HepG2 (cell line): ENCODE measurements at regions not wholly inside any gene's neighbourhood (a gene's known extent, or its start where the extent isn't known, plus 50 kb on each side); places are given as distances from the start of the nearest gene placed in this dataset.

Experiments used
- CREM ChIP-seq, 2 experiments: sonication (generic) in 1 of 2; formaldehyde crosslinking in 1 of 2; IDR thresholded peaks; 2 replicates each; pipeline versions ENCODE4 v1.4.0 to v1.6.1; 2016 to 2020; ENCODE audit warnings: antibody characterized with exemption in 1 of 2, mild to moderate bottlenecking in 1 of 2, missing genetic modification reagents in 1 of 2
- CSRNP2 ChIP-seq: sonication (generic); formaldehyde crosslinking; conservative IDR thresholded peaks from 2 replicates; pipeline ENCODE4 v1.8.0; 2022; ENCODE audit warnings: low read depth, missing genetic modification reagents
- EED ChIP-seq: sonication (generic); formaldehyde crosslinking; IDR thresholded peaks from 2 replicates; pipeline ENCODE4 v1.5.0; 2020; ENCODE audit warnings: mild to moderate bottlenecking, missing genetic modification reagents
- ERF ChIP-seq: IDR thresholded peaks from 2 replicates; pipeline ENCODE4 v1.6.1; 2018; ENCODE audit warnings: missing biosample characterization, missing genetic modification reagents
- HES4 ChIP-seq: sonication (generic); formaldehyde crosslinking; IDR thresholded peaks from 2 replicates; pipeline ENCODE4 v1.9.0; 2021; ENCODE audit warnings: mild to moderate bottlenecking, missing genetic modification reagents, borderline replicate concordance
- KDM5B ChIP-seq: sonication (generic); formaldehyde crosslinking; IDR thresholded peaks from 2 replicates; pipeline ENCODE4 v1.4.0; 2020; ENCODE audit warnings: missing genetic modification reagents, mild to moderate bottlenecking, borderline replicate concordance
- PCBP2 ChIP-seq: fragments of 200-400 bp; formaldehyde crosslinking; optimal IDR thresholded peaks from 2 replicates; pipeline ENCODE3; 2018; ENCODE audit warnings: low read length, low read depth; ENCODE audit not compliant: poor library complexity, severe bottlenecking
- PHF20 ChIP-seq: sonication (generic); formaldehyde crosslinking; IDR thresholded peaks from 2 replicates; pipeline ENCODE4 v1.5.0; 2020; ENCODE audit warnings: mild to moderate bottlenecking, missing genetic modification reagents
- PPARG ChIP-seq: conservative IDR thresholded peaks from 2 replicates; pipeline ENCODE4 v1.6.1; 2016; ENCODE audit warnings: missing biosample characterization, missing genetic modification reagents
- RFX3 ChIP-seq: IDR thresholded peaks from 2 replicates; pipeline ENCODE4 v1.6.1; 2016; ENCODE audit warnings: missing biosample characterization, missing genetic modification reagents
- SMARCC2 ChIP-seq: fragments of 450-650 bp; IDR thresholded peaks from 2 replicates; pipeline ENCODE4 v1.6.1; 2017; ENCODE audit warnings: antibody characterized with exemption, mild to moderate bottlenecking
- SOX6 ChIP-seq, 2 experiments: fragments of 450-650 bp in 1 of 2; sonication (generic) in 1 of 2; formaldehyde crosslinking in 1 of 2; IDR thresholded peaks; 2 replicates each; pipeline versions ENCODE4 v1.4.0 to v1.6.1; 2017 to 2020; ENCODE audit warnings: antibody characterized with exemption in 1 of 2, mild to moderate bottlenecking in 1 of 2, missing genetic modification reagents in 1 of 2
- TERF1 ChIP-seq: sonication (generic); formaldehyde crosslinking; IDR thresholded peaks from 2 replicates; pipeline ENCODE4 v1.8.0; 2022; ENCODE audit warnings: mild to moderate bottlenecking, missing genetic modification reagents, moderate library complexity
- XBP1 ChIP-seq: sonication (generic); formaldehyde crosslinking; IDR thresholded peaks from 2 replicates; pipeline ENCODE4 v1.5.0; 2020; ENCODE audit warnings: missing genetic modification reagents
- ZBTB26 ChIP-seq: IDR thresholded peaks from 2 replicates; pipeline ENCODE4 v1.6.1; 2016; ENCODE audit warnings: missing compliant biosample characterization, missing genetic modification reagents, borderline replicate concordance
- ZFP1 ChIP-seq: IDR thresholded peaks from 2 replicates; pipeline ENCODE4 v1.6.1; 2016
- ZGPAT ChIP-seq: IDR thresholded peaks from 2 replicates; pipeline ENCODE4 v1.6.1; 2016; ENCODE audit warnings: mild to moderate bottlenecking
- ZHX1 ChIP-seq: sonication (generic); formaldehyde crosslinking; IDR thresholded peaks from 2 replicates; pipeline ENCODE4 v1.8.1; 2022; ENCODE audit warnings: low read depth, mild to moderate bottlenecking, missing genetic modification reagents
- ZNF335 ChIP-seq: sonication (generic); formaldehyde crosslinking; IDR thresholded peaks from 2 replicates; pipeline ENCODE4 v1.4.0; 2020; ENCODE audit warnings: missing genetic modification reagents
- ZNF337 ChIP-seq: sonication (generic); formaldehyde crosslinking; IDR thresholded peaks from 2 replicates; pipeline ENCODE4 v1.5.1; 2020; ENCODE audit warnings: missing genetic modification reagents, low read depth, mild to moderate bottlenecking, borderline replicate concordance
- ZNF468 ChIP-seq: sonication (generic); formaldehyde crosslinking; IDR thresholded peaks from 2 replicates; pipeline ENCODE4 v1.8.0; 2022; ENCODE audit warnings: mild to moderate bottlenecking, moderate library complexity, missing genetic modification reagents
- ZNF530 ChIP-seq: sonication (generic); formaldehyde crosslinking; IDR thresholded peaks from 2 replicates; pipeline ENCODE4 v1.5.0; 2020; ENCODE audit warnings: low read depth, mild to moderate bottlenecking, missing genetic modification reagents
- ZSCAN20 ChIP-seq: sonication (generic); formaldehyde crosslinking; IDR thresholded peaks from 2 replicates; pipeline ENCODE4 v1.4.0; 2020; ENCODE audit warnings: missing genetic modification reagents, mild to moderate bottlenecking, borderline replicate concordance

- no peak for TF ChIP-seq ZHX1 (CRISPR knock-in tag)
- TF ChIP-seq ZNF337 (CRISPR knock-in tag), result no peak
- TF ChIP-seq RFX3 (CRISPR knock-in tag), result no peak
- no peak for TF ChIP-seq PHF20 (CRISPR knock-in tag)
- TF ChIP-seq SMARCC2, result no peak
- no peak for TF ChIP-seq HES4
- TF ChIP-seq TERF1 (CRISPR knock-in tag), result no peak
- TF ChIP-seq ZGPAT (CRISPR knock-in tag), result no peak; the same call in 1 of the 2 replicates
- peak; percentile 68; the same call in 1 of the 2 replicates for TF ChIP-seq ZNF335
- 0 out of 2 replicates have a peak, but pooled peaks have one; percentile 42 for TF ChIP-seq ZFP1 (CRISPR knock-in tag)
- no peak for TF ChIP-seq XBP1
- TF ChIP-seq ZNF530 (CRISPR knock-in tag), result no peak
- no peak for TF ChIP-seq ZSCAN20 (CRISPR knock-in tag)
- no peak for TF ChIP-seq KDM5B
- TF ChIP-seq EED, result no peak
- TF ChIP-seq ZBTB26, result no peak
- TF ChIP-seq ERF (CRISPR knock-in tag), result peak; percentile 61; the same call in 1 of the 2 replicates
- TF ChIP-seq CSRNP2 (CRISPR knock-in tag), result no peak
- 0 out of 2 replicates have a peak, but pooled peaks have one; percentile 13 for TF ChIP-seq PPARG
- TF ChIP-seq PCBP2, result no peak
- no peak for TF ChIP-seq ZNF468 (CRISPR knock-in tag)
- TF ChIP-seq SOX6 (IDR thresholded peaks at IDR 0.05), result no peak
- peak; percentile 29; the same call in 1 of the 2 replicates for TF ChIP-seq SOX6 (CRISPR knock-in tag; IDR thresholded peaks at IDR 0.05)
- no peak for TF ChIP-seq CREM (IDR thresholded peaks at IDR 0.05)
- TF ChIP-seq CREM (CRISPR knock-in tag; IDR thresholded peaks at IDR 0.05), result no peak
Observed at GRCh38 chr3:30319713-30320112, 286.7 kb upstream of the TGFBR2 start (continued).
